GM12873 (cell line): ENCODE measurements at regions not wholly inside any gene's neighbourhood (a gene's known extent, or its start where the extent isn't known, plus 50 kb on each side); places are given as distances from the start of the nearest gene placed in this dataset.

Experiments
- CTCF ChIP-seq: IDR thresholded peaks from 2 replicates; pipeline ENCODE4 v1.5.1; 2012; ENCODE audit warnings: low read depth, mild to moderate bottlenecking, moderate library complexity, low read length, control low read depth; ENCODE audit not compliant: insufficient read depth; ENCODE audit errors: missing control alignments

GRCh38 chr1:58869638-58870297, 85.9 kb upstream of the JUN start:
- no peak for TF ChIP-seq CTCF

GRCh38 chr1:58870298-58870676, 86.4 kb upstream of the JUN start:
- no peak for TF ChIP-seq CTCF

- TF ChIP-seq CTCF, result no peak
These were observed 90.5 kb upstream of the JUN start for GRCh38 chr1:58874342-58874741.

- no peak for TF ChIP-seq CTCF
These were observed 91.2 kb upstream of the JUN start for GRCh38 chr1:58874757-58875755.

- no peak for TF ChIP-seq CTCF
These were observed 95.6 kb upstream of the JUN start for GRCh38 chr1:58879464-58879863.

- no peak for TF ChIP-seq CTCF
These were observed 96.7 kb upstream of the JUN start for GRCh38 chr1:58880592-58880991.

- no peak for TF ChIP-seq CTCF
These were observed 97.7 kb upstream of the JUN start for GRCh38 chr1:58881471-58881994.
